ENCODE measurements at regions not wholly inside any gene's neighbourhood (a gene's known extent, or its start where the extent isn't known, plus 50 kb on each side); places are given as distances from the start of the nearest gene placed in this dataset.

GRCh38 chr14:84963518-84963917, 566.4 kb upstream of the FLRT2 start:
- H3K9me3 Mint-ChIP-seq (ENCODE audit: unreplicated experiment): no peaks in the 10 kb centered on the region
- TF ChIP-seq CTCF (IDR thresholded peaks at IDR 0.05; ENCODE audit: unreplicated experiment): no peak
- H3K4me3 Mint-ChIP-seq (ENCODE audit: unreplicated experiment): no peak overlapping the region
- H3K36me3 Mint-ChIP-seq (ENCODE audit: insufficient read depth, unreplicated experiment): no peaks in the 10 kb centered on the region
- BruUV-seq (replicated peaks): no TSS peak
- no peaks in the 10 kb centered on the region for H3K4me1 Mint-ChIP-seq (ENCODE audit: insufficient read depth, unreplicated experiment)
- intact Hi-C loops (cut with micrococcal nuclease): no loop called here
- CTCF ChIA-PET: no interaction called here
- no peak overlapping the region for H3K27ac Mint-ChIP-seq (ENCODE audit: low read depth, unreplicated experiment)
- DNase-seq (ENCODE audit: unreplicated experiment): no peak
- POLR2A ChIA-PET: no interaction called here
- no peaks in the 10 kb centered on the region for H3K27me3 Mint-ChIP-seq (ENCODE audit: insufficient read depth, unreplicated experiment)

- H3K36me3 Mint-ChIP-seq (ENCODE audit: insufficient read depth, unreplicated experiment): no peaks in the 10 kb centered on the region
- BruUV-seq (replicated peaks): no TSS peak
- no peaks in the 10 kb centered on the region for H3K9me3 Mint-ChIP-seq (ENCODE audit: unreplicated experiment)
- no peak overlapping the region for H3K4me3 Mint-ChIP-seq (ENCODE audit: unreplicated experiment)
- ChIA-PET POLR2A (no interaction called here), CTCF (no interaction called here)
- H3K27me3 Mint-ChIP-seq (ENCODE audit: insufficient read depth, unreplicated experiment): no peaks in the 10 kb centered on the region
- intact Hi-C loops (cut with micrococcal nuclease): loop anchor here (5.0 kb wide), 1 partner anchor 567 kb away; the partner anchor contains the start of gene FLRT2
- TF ChIP-seq CTCF (IDR thresholded peaks at IDR 0.05; ENCODE audit: unreplicated experiment): no peak
- peaks cover 12% of the 10 kb centered on the region for H3K4me1 Mint-ChIP-seq (ENCODE audit: insufficient read depth, unreplicated experiment)
- DNase-seq (ENCODE audit: unreplicated experiment): no peak
- no peak overlapping the region for H3K27ac Mint-ChIP-seq (ENCODE audit: low read depth, unreplicated experiment)
These were observed 564.7 kb upstream of the FLRT2 start for GRCh38 chr14:84965279-84965678.

GRCh38 chr14:84969501-84969900, 560.4 kb upstream of the FLRT2 start:
- H3K4me1 Mint-ChIP-seq (ENCODE audit: insufficient read depth, unreplicated experiment): peaks cover 12% of the 10 kb centered on the region
- peak; percentile 76 for DNase-seq (ENCODE audit: unreplicated experiment)
- no peak for TF ChIP-seq CTCF (IDR thresholded peaks at IDR 0.05; ENCODE audit: unreplicated experiment)
- no peak overlapping the region for H3K4me3 Mint-ChIP-seq (ENCODE audit: unreplicated experiment)
- ChIA-PET CTCF (no interaction called here), POLR2A (no interaction called here)
- intact Hi-C loops (cut with micrococcal nuclease): loop anchor here (5.0 kb wide), 1 partner anchor 563 kb away; the partner anchor contains the start of gene FLRT2
- no peaks in the 10 kb centered on the region for H3K9me3 Mint-ChIP-seq (ENCODE audit: unreplicated experiment)
- H3K27me3 Mint-ChIP-seq (ENCODE audit: insufficient read depth, unreplicated experiment): no peaks in the 10 kb centered on the region
- no peaks in the 10 kb centered on the region for H3K36me3 Mint-ChIP-seq (ENCODE audit: insufficient read depth, unreplicated experiment)
- no peak overlapping the region for H3K27ac Mint-ChIP-seq (ENCODE audit: low read depth, unreplicated experiment)
- no TSS peak for BruUV-seq (replicated peaks)

GRCh38 chr14:84975241-84975902, 554.6 kb upstream of the FLRT2 start:
- no TSS peak for BruUV-seq (replicated peaks)
- intact Hi-C loops (cut with micrococcal nuclease): no loop called here
- CTCF ChIA-PET: interaction anchor here (0.6 kb wide), 1 partner anchor 33 kb away, joined by 5 read pairs; no protein-coding TSS in a partner anchor
- no peak overlapping the region for H3K27ac Mint-ChIP-seq (ENCODE audit: low read depth, unreplicated experiment)
- H3K27me3 Mint-ChIP-seq (ENCODE audit: insufficient read depth, unreplicated experiment): no peaks in the 10 kb centered on the region
- no peak for DNase-seq (ENCODE audit: unreplicated experiment)
- no peaks in the 10 kb centered on the region for H3K36me3 Mint-ChIP-seq (ENCODE audit: insufficient read depth, unreplicated experiment)
- POLR2A ChIA-PET: no interaction called here
- no peak overlapping the region for H3K4me3 Mint-ChIP-seq (ENCODE audit: unreplicated experiment)
- no peaks in the 10 kb centered on the region for H3K9me3 Mint-ChIP-seq (ENCODE audit: unreplicated experiment)
- no peak for TF ChIP-seq CTCF (IDR thresholded peaks at IDR 0.05; ENCODE audit: unreplicated experiment)
- H3K4me1 Mint-ChIP-seq (ENCODE audit: insufficient read depth, unreplicated experiment): peaks cover 9% of the 10 kb centered on the region
